HG02678 (cell line): ENCODE measurements at regions not wholly inside any gene's neighbourhood (a gene's known extent, or its start where the extent isn't known, plus 50 kb on each side); places are given as distances from the start of the nearest gene placed in this dataset.
"Not testable (repeated sequence)": the region's sequence is repeated elsewhere in the genome, so short reads cannot be mapped to it uniquely, and the experiment has no call there.

Source experiments
- ATAC-seq: cut with Tn5 transposase; IDR thresholded peaks from one replicate; pipeline ENCODE4 v1.9.1; 2021; ENCODE audit warnings: mild to moderate bottlenecking, moderate library complexity; ENCODE audit not compliant: unreplicated experiment

DNA sequence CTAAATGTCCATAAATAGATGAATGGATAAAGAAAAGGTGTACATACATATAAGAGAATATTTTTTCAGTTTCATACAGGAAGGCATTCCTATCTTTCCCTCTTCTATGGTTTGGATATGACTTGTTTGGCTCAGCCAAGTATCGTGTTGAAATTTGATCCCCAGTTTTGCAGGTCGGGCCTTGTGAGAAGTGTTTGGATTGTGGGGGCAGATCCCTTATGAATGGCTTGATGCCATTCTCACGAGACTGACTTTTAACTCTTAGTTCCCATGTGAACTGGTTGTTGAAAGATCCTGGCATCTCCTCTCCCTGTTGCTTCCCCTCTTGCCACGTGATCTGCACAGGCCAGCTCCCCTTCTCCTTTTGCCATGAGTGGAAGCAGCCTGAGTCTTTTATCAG, 421.1 kb upstream of the FTMT start:
- no peak for ATAC-seq

- ATAC-seq = no peak
Observed at GRCh38 chr5:121445511-121445910, 406.2 kb upstream of the FTMT start.

DNA sequence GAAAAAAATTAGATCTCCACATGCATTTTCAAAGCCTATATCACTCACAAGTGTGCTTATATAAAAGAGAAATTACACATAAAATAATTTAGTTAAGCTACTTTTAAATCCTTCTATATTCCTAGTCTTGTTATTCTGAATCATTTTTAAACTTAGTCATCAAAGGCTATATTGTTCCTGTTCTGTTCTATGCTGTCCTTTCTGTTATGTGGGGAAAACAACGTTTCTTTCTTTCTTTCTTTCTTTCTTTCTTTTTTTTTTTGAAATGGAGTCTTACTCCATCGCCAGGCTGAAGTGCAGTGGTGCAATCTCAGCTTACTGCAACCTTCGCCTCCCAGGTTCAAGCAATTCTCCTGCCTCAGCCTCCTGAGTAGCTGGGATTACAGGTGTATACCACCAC, 389.2 kb upstream of the FTMT start:
- no peak for ATAC-seq

GRCh38 chr5:121471222-121471621, 380.5 kb upstream of the FTMT start:
- not testable (repeated sequence) for ATAC-seq

- ATAC-seq = no peak
Observed at GRCh38 chr5:121478636-121479035, 373.0 kb upstream of the FTMT start.

GRCh38 chr5:121479337-121479736, 372.3 kb upstream of the FTMT start:
- no peak for ATAC-seq

- ATAC-seq = no peak
Observed at GRCh38 chr5:121485281-121485680, 366.4 kb upstream of the FTMT start.

DNA sequence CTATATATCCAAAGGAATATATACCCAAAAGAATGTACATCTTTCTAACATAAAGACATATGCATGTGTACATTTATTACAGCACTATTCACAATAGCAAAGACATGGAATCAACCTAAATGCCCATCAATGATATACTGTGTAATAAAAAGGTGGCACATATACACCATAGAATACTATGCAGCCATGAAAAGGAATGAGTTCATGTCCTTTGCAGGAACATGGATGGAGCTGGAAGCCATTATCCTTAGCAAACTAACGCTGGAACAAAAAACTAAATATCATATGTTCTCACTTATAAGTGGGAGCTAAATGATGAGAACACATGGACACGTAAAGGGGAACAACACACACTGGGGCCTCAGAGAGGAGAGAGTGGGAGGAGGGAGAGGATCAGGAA, 365.7 kb upstream of the FTMT start:
- ATAC-seq = not testable (repeated sequence)

- ATAC-seq = no peak
Observed at GRCh38 chr5:121489972-121490371, 361.7 kb upstream of the FTMT start.

GRCh38 chr5:121497176-121497575, 354.5 kb upstream of the FTMT start:
- ATAC-seq = no peak

DNA sequence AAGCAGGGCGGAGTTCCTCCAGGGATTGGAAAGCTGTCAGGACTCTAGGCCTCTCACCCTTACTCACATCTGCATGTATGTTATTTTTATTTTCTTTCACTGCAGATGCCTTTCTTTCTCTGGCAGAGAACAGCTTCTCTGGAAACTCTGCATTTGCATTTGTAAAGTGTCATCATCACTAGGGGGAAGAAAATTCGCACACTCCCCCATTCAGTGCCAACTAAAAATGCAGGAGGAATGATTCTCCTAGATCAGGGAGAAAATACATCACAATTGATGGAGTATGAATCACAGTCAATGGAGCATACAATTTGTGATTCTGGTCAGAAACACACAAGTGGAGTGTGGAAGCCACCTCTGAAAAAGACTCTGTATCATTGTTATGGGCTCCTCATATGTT, 351.4 kb upstream of the FTMT start:
- ATAC-seq = no peak

DNA sequence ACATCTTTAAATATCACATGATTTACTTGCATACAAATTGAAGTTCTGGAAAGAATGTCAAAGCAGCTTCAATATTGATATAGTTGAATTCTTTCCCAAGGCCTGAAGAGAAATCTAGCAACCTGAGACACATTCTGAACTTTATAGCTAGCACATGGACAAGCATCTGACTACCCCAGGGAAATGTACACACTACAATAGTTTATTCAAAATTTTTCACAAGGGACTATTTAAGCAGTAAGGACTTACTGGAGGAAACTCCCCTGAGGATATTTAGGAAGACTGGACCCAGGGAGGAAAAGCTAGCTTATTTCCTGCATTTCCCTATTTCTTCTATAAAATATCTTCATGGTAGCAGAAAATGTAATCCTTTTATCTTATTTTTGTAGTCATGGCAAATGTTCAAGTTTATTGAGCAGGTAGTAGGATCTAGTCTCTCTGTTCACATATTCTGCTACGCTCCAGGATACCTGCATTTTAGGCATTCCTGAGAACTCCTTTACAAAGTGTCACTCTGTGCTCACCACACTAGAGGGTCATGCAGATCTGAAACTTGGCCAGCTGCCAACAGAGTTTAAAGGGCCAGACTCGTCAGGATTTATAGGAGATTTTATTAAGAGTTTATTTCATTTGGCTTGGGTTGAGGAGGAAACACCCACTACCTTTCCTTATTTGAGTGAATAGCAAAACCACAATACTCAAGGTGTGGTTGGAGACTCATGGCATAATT, 348.4 kb upstream of the FTMT start:
- no peak for ATAC-seq

DNA sequence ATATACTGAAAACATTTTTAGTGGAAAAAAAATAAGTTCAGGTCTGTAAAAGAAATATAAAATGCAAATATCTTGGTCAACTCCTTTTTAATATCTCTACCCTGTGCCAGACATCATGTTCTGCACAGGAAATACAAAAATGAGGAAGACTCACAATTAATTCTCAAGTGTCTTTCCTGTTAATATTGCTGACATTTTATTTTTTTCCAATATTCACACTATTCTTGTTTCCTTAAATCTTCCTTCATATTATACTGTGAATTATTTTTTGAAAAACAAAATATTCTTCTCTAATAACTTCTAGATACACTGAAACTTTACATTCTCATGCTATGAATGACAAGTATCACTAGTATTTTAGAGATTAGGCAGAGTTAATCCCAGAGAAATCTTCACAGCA, 334.7 kb upstream of the FTMT start:
- ATAC-seq = no peak

GRCh38 chr5:121525706-121526105, 326.0 kb upstream of the FTMT start:
- no peak for ATAC-seq

GRCh38 chr5:121526908-121527307, 324.8 kb upstream of the FTMT start:
- no peak for ATAC-seq

DNA sequence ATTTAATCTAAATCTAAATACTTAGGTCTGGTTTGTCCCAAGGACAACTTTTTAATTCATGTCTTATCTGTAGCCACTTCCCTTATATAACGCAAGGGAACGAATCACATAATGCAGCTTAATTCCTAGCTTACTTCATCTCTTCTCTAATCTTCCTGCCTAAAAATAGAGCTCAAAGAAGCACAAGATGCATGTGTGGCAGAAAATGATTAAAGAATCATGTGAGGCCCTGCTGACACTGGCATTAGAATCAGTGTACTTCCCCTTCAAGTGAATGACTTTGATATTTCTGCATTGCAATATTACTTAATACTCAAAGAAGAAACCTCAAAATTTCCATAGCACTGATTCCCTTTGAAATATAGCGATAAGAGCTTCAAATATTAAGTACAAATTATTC, 317.9 kb upstream of the FTMT start:
- no peak for ATAC-seq

- ATAC-seq = no peak
Observed at GRCh38 chr5:121550989-121551388, 300.7 kb upstream of the FTMT start.

DNA sequence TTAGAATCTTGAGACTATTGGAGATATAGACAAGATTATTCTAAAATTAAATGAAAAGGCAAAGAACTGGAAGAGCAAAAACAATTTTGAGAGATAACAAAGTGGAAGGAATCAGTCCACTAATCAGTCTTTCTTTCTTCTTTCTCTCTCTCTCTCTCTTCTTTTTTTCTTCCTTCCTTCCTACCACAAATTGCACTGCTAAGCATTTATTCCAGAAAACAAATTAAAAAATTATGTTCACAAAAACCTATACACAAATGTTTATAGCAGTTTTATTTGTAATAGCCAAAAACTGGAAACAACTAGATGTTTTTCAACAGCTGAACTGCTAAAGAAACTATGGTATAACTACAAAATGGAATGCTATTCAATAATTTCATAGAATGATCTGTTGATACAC, 291.9 kb upstream of the FTMT start:
- ATAC-seq = no peak

DNA sequence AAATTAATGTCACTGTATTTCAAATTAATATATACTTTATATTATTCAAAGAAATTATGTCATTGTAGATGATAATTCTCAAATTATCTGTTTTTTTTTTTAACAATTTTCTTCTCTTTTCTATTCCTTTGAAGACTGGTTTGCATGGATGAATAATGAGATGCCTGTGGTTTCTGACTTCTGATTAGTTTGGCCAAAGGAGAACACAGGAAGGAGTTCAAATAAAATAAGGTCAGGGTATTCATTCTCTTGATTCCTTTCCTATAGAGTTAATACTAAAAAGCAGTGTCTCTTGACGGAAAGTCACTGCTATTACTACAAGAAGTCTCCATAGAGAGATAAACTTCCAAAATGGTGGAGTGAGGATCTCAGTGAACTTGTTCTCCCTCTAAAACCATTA, 279.6 kb upstream of the FTMT start:
- ATAC-seq = no peak

GRCh38 chr5:121573721-121574382, 277.8 kb upstream of the FTMT start:
- ATAC-seq = no peak

- ATAC-seq = no peak
Observed at GRCh38 chr5:121581588-121581987, 270.1 kb upstream of the FTMT start.

DNA sequence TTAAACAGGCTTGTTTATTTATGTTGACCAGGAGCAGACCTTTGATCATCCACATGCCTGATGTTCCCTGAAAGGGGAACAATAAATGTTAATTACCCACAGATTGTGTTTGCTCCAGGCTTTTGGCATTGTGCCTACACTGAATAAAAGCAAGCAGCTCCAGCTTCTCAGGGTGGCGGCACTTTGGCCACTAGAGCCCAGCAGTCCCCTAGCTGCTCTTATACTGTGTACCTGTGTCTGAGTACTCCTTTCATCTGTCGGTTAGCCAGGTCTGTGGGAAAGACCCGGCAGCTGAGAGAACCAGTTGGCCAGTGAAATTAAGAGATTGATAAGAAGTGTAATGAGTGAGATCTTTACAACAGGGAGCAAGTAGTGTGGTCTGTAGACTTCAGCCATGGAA, 254.8 kb upstream of the FTMT start:
- ATAC-seq = no peak

GRCh38 chr5:121608826-121609225, 242.9 kb upstream of the FTMT start:
- no peak for ATAC-seq
